HG02973 (cell line): ENCODE measurements at regions not wholly inside any gene's neighbourhood (a gene's known extent, or its start where the extent isn't known, plus 50 kb on each side); places are given as distances from the start of the nearest gene placed in this dataset.
"Not testable (repeated sequence)": the region's sequence is repeated elsewhere in the genome, so short reads cannot be mapped to it uniquely, and the experiment has no call there.

Source experiments
- ATAC-seq: cut with Tn5 transposase; IDR thresholded peaks from one replicate; pipeline ENCODE4 v1.9.1; 2021; ENCODE audit warnings: moderate library complexity; ENCODE audit not compliant: unreplicated experiment

GRCh38 chr2:111522231-111522768, 361.7 kb downstream of the ANAPC1 start:
- no peak for ATAC-seq

- no peak for ATAC-seq
These were observed 361.0 kb downstream of the ANAPC1 start for GRCh38 chr2:111523009-111523408.

DNA sequence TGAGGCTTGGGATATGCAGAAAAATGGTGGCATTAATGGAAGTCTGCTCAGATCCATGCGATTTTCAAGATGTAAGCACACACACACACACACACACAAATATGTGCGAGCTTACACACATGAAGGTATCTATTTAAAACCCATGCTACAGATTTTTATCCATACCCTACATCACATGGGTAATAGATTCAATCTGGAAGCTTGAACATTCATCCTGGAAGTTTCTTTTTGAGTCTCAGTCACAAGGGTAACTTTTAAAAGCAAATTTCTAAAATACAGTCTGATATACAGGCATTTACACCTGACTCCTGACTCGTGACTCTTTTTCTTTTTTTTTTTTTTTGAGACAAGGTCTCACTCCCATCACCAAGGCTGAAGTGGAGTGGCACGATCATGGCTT, 359.0 kb downstream of the ANAPC1 start:
- not testable (repeated sequence) for ATAC-seq

DNA sequence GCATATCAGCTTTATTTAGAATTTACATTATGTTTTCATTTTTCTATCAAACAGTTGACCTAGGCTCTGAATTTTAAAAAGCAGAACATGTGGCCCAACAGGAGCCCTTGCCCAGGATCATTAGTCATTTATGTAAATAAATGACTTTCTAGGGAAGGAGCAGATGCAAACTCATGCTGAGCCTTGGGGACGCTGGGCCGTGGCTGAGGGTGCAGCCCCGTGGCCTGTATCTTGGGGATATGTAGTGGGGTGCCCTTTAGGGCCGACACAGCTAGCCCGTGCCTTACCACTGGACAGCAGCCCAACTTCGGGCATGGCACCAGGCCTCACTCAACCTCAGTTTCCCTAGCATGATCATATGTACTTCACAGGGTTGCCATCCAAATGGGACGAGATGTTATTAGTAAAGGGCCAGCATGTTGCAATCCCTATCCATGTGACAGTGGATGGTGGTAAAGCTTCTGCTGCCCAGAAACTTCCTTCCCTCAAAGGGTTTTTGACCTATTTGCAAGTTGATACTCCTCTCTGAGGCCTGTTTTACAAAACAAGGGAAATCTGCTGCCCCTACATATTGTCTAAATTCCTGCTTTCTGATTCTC, 357.9 kb downstream of the ANAPC1 start:
- not testable (repeated sequence) for ATAC-seq

DNA sequence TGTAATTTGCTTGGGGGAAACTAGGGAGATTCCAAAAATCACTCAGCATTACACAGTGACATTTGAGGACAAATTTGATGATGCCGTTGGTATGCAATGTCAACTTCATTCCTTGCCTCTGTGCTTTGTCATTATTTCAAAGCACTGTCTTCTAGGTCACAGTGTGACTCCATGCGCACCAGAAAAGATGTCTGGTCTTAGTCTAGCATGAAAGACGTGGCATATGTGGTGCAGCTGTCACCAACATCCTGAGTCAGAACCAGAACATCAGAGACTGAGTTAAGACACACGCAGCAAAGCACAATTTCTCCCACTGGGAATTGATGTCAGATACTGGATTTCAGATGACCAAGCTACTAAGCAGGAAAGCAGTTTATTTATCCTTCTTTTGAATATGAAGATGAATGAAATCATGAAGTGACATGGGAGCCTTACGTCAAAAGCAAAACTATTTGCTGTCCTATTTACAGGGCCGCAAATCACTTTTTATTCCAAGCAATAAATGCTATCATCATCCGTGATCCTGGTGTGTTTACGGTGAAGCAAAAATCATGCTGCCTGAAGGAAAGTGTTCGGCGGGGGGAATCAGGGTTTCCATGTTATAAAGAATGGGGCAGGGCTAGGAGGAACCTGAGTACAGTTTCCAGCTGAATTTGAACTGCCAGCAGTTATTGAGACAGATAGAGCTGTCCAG, 356.1 kb downstream of the ANAPC1 start:
- ATAC-seq = not testable (repeated sequence)

DNA sequence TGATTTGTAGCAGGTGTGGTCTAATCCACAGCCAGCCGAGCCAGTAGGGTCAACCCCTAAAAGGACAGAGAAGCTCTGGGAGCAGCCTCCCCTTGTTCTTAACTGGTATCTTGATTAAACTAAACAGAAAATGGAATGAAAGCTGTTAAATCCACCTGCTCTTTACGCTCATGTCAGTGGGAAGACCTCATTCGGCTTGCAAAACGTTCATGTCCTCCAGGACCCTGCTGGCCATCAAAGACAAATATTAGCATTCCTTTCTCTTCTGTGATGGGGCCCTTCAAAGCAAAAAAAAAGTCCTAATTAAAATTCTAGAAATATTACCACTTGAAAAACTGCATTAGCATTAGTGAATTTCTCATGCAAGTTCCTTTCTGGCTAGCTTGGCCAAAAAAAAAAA, 355.0 kb downstream of the ANAPC1 start:
- not testable (repeated sequence) for ATAC-seq

DNA sequence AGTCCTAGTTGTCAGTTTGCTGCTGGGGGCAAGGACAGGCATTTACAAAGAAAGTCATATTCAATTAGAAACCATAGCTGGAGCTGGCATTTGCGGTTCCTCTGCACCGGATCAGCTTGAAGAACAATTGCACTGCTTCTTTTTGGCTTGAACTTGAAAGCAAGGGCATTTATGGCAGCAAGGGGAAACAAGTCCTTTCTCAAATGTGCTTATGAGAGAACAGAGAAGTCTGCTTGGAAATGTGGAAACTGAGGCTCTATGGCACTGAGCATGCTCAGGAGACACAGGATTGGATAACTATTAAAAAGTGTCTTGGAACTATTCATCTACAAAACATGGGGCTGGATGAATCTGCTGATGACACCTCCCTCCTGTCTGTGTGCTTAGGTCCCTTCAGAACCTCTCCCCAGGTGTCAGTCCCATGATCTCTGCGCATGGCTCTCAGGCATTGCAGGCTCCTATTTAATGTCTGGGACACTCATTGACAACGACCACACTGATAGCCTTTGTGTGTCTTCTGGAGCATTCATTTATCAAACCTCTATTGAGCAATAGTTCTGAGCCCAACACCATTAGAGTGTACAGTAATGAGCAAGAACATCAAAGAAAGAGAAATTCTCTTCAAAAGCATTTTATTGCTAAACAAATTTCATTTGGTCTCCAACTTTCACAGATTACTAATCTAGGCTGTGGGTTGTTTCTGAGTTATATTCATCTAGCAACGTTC, 353.6 kb downstream of the ANAPC1 start:
- ATAC-seq = not testable (repeated sequence)

DNA sequence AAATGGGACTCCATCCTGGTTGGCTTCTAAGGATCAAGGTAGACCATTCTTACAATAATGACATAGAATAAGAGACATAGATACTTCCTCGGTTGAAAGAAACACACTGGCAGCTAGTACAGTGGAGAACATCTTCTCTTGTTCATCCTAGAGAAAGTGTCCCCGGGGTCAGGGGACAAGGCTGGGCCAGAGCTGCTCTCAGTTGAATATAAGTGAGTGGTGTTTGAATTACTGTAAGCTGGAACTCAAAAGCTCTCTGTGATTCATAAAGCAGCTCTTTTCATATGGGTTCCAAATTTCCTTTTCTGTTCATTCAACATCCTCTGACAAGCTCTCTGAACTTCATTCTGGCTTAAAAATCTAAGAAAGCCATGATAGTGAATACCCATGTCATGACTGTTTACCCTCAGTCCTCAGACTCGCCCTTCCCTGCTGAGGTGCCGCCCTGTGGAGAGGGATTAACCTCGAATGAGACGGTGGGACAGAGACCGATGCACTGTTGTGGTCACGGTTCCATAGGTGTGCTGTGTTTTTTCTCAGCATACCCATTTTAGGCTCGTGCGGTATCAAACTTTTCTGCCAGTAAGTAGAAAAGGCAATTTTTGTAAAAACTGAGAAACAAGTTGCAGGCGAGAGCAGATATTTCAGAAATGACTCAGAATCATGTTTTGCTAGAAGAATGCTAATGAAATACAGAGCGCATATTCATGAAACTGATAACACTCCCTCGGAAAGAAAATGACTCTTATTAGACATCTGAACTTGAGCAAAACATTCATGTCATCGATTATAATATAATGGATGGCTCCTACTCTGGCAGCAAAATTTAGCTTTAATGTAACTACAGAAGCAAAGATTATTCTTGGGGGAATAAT, 351.1 kb downstream of the ANAPC1 start:
- ATAC-seq = not testable (repeated sequence)

DNA sequence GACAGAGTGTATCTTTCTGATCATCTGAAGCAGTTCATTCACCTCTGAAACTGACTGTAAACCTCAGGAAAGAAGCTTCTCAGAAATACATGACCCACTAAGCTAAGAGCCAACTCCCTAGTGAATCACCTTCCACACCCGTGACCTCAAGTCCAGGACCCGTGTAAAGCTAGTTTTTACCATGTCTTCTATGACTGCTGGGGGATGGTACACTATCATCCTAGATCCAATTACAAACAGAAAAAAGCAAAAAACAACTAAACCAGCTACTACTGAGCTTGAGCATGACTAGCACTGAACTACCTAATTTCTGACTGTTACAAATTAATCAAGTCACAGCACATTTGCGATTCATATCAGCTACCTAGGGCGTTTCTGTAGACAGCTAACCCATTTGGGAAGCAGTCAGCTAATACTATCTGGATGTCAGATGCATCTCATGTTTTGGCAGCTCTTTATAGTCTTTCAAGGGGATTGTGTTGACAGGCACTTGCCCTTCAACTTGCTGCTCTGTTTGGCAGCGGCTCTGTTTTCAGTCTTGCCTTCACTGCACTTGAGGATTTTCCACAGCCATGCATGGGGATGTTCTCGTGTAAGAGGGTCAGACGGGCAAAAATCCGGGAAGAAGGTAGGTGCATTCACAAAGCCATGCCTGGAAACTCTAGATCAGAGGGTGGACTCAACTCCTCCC, 350.3 kb downstream of the ANAPC1 start:
- not testable (repeated sequence) for ATAC-seq

DNA sequence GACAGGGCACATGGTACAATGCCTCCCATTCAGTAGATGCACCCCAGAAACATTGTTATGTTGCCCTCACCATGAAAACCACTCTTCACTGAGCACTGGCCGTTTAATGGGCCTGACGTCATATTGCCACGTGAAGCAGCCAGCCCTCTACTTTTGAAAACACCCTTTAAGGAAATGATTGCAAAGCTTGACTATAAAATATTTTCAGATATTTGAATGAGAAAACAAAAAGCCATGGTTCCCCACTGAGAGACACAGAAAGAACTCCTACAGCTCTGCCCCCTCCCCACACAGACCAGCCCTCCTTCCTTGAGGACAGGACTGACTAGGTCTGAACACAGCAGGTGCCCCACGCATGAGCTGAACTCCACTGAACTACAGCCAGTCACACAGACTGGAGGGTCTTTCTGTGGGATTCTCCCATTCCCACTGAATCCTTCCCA, 349.1 kb downstream of the ANAPC1 start:
- no peak for ATAC-seq

GRCh38 chr2:111535404-111535803, 348.6 kb downstream of the ANAPC1 start:
- ATAC-seq = no peak

DNA sequence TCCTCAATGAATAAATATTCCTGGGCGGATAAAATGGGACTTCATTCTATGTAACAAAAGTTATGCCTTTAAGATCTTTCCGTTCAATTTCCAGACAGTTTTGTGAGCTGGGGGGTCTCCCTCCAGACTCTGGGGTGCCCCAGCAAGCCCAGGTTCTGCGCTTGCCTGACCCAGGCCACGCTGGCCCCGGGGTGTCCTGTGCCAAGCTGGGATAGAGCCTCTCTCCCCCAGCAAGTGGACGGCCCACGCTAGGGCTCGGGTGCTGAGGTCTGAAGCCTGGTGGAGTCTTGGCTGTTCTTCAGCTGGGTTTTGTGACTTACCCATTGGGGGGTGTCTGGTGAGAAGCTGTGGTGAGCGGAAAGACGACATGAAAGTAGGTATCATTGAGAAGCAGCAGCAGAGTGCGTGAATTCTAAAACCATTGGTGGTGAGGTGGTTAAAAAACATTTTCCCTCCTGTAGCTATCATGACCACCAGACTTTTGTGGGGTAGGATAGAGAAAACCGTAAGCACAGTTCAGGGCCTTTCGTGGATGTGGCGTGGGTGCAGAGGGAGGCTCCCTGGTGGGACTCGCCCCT, 346.8 kb downstream of the ANAPC1 start:
- ATAC-seq = no peak

DNA sequence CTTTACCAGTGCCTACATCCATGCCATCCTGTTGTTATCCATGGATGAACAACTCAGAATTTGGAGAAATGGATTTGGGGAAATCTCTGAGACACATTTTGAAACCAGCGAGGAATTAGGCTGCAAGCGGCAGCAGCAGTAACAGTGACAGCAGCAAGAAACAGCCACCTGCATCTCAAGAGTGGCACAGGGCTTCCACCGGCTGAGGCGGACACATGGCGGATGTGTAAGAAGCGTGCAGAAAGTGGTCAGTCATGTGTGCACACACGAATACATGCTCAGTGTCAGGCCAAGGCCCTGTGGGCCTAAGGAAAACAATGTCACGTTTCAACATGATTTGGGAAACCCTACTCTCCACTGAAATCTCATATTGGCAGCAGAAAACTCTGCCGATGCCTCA, 344.0 kb downstream of the ANAPC1 start:
- ATAC-seq = not testable (repeated sequence)

DNA sequence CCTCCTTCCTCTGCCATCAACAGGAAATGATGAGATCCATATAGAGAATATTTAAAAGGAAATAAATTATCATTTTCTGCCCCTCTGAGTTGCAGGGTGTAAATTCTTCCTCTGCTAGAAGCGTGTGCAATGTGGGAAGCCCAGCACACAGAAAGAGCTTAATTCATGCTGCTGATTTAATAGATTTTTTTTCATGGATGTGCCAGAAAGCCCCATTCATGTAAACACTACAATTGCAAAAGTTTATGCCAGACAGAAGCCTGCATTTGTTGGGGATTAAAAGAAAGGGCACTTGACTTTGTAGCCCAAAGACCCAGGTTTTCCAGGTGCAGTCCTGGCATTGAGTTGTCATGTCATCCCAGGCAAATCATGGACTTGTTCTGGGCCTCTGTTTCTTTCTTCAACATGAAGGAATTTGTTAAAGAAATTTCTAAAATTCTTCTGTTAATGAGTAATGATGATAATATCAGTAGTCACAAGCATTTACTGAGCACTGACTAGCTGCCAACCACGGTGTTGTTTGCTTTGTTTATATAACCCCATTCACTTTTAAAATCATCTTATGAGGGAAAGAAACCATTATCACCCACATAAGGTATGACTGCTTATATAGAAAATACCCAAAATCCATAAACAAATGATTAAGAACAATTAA, 341.7 kb downstream of the ANAPC1 start:
- ATAC-seq = not testable (repeated sequence)

- ATAC-seq = not testable (repeated sequence)
These were observed 340.0 kb downstream of the ANAPC1 start for GRCh38 chr2:111544006-111544405.

DNA sequence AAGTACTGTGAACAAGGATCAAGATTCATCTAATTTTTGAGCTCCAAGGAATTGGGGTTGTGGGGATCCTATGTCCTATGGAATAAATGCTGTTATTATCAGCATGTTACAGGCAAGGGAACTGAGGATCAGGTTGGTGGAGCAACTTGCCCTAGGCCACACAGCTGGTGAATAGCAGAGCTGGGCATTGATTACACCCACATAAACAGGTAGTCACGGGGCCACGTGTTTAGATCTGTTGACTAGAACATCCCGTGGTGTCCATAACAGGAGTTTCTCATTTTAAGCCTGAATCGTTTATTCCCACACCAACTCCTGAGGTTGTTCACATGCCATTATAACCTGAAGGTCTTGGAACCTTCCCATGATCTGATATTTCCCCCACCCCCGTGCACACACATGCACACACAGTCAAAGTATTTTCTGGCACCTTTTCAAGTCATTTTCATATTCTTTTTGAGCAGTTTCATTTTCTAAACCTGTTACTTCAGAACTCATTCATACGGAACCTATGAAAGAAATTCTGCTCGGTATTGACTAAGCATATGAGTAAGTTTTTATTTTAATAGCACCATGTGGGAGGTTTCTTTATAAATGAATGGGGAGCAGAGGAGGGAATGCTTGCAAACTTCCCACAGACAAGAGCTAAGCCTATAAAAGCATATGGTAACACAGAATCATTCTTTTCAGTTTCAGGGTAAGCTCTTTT, 338.1 kb downstream of the ANAPC1 start:
- not testable (repeated sequence) for ATAC-seq

GRCh38 chr2:111546578-111546977, 337.4 kb downstream of the ANAPC1 start:
- not testable (repeated sequence) for ATAC-seq

DNA sequence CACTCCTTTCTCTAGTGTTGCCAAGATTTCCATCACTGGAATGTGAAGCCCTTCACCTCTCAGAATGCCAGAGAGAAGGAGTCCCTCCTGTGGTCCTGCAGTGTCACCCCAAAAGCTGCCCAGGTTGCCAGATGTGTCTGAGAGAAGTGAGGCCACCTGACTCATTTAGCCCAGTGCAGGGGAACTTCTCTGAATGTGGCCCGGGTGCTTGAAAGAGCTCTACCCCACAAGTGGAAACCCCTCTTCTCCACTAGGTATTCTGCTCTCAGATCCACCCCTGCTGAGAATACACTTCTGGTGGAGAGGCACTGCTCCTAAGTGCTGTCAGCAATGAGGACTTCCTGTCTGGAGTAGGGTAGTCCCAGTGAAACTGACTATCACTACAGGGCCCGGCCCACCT, 334.8 kb downstream of the ANAPC1 start:
- not testable (repeated sequence) for ATAC-seq

DNA sequence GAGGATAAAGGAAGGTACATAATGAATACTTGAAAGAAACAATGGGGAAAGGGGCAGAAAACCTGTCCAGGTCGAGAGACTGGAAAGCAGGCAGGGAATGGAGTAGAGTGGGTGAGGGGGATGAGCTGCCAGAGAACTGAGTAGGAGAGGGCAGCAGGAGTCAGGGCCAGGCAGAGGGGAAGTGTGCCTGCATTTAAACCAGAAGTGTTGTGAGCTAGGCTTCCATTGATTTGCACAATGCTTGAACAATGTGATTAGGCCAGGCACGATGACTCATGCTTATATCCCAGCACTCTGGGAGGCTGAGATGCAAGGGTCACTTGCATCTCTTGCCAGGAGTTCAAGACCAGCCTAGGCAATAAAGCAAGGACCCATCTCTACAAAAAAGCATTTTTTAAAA, 332.6 kb downstream of the ANAPC1 start:
- ATAC-seq = not testable (repeated sequence)
